Dendritic cell treated with granulocyte-macrophage colony-stimulating factor and Interleukin-4, amounts not matched to agents 40 ng/mL and 50 ng/mL, for 4 days (primary cell): ENCODE measurements at regions not wholly inside any gene's neighbourhood (a gene's known extent, or its start where the extent isn't known, plus 50 kb on each side); places are given as distances from the start of the nearest gene placed in this dataset.
"Not testable (repeated sequence)": the region's sequence is repeated elsewhere in the genome, so short reads cannot be mapped to it uniquely, and the experiment has no call there.

Experiments
- H3K27ac Mint-ChIP-seq: one replicate; pipeline ENCODE4 v1.8.0; 2022; ENCODE audit warnings: mild to moderate bottlenecking, mixed read lengths
- H3K27me3 Mint-ChIP-seq: one replicate; pipeline ENCODE4 v1.8.0; 2022; ENCODE audit warnings: mild to moderate bottlenecking, mixed read lengths
- H3K36me3 Mint-ChIP-seq: one replicate; pipeline ENCODE4 v1.8.0; 2022; ENCODE audit warnings: low read depth, mixed read lengths
- H3K4me1 Mint-ChIP-seq: one replicate; pipeline ENCODE4 v1.8.0; 2022; ENCODE audit warnings: low read depth, mixed read lengths
- H3K4me3 Mint-ChIP-seq: one replicate; pipeline ENCODE4 v1.8.0; 2022; ENCODE audit warnings: mild to moderate bottlenecking, moderate library complexity, mixed read lengths
- H3K9me3 Mint-ChIP-seq: one replicate; pipeline ENCODE4 v1.8.0; 2022; ENCODE audit warnings: mixed read lengths
- intact Hi-C: fragments of 100-400 bp; cut with micrococcal nuclease; formaldehyde crosslinking; loops from one replicate; pipeline ENCODE4 v1.15.0; 2022

DNA sequence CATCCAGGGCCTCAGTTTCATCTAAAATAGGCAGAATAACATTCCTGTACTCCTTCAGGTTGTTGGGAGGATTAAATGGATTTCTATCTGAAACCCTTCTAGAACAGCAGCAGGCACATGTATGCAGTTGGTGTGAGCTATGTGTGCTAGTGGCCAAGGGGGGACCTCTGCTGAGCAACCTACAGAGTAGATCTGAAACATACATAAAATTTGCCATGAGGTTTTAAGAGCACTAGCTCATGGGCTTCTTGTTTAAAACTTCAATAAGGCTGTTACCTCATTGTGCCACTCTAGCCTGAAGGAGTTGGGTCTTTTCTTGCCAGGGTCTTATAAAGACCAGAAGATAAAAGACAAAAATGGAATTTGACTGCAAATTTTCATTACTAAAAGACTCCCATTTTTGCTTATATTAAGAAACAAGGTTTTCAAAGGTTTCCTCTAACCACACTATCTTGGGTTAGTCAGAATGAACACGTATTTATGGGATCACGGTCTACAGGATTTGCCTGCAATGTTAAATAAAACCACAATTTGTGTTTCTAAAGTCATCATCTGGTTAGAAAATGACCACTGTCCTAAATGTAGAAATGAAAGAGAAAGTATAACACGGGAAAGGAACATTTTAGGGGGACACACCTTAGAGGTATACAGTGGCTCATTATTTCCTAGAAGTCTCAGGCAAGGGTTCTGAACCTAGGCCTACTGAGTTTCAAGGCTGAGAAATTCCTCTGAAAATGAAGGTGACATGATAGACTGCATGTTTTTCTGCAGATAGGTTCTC is 144.9 kb upstream of the OLIG3 start:
- H3K4me1 Mint-ChIP-seq: peaks cover 7% of the 10 kb centered on the region
- no peak overlapping the region for H3K4me3 Mint-ChIP-seq
- H3K27me3 Mint-ChIP-seq: peaks cover 4% of the 10 kb centered on the region
- H3K36me3 Mint-ChIP-seq: no peaks in the 10 kb centered on the region
- H3K9me3 Mint-ChIP-seq: no peaks in the 10 kb centered on the region
- intact Hi-C loops: loop anchor here (5.0 kb wide), 1 partner anchor 297 kb away; no protein-coding TSS in a partner anchor
- H3K27ac Mint-ChIP-seq: no peak overlapping the region

DNA sequence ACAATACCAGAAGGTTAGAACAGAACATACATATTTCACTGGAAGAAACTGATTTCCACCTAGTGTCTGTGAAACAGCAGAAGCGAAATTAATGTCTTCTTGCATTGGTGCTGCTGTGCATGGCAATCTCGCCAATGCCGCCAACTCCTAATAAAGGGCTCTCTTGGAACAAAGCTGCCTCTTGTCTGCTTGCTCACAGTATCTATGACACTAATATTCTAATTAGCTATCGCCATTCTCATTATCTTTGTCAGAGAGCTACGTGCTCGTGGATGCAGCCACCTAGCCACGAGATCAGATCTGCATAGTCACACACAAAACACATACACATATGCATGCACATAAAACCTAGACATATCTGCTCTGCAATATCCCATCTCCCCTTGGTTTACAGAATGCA is 145.9 kb upstream of the OLIG3 start:
- H3K4me3 Mint-ChIP-seq: no peak overlapping the region
- intact Hi-C loops: loop anchor here (2.0 to 10.0 kb wide), 4 partner anchors 315 to 671 kb away; no protein-coding TSS in a partner anchor

DNA sequence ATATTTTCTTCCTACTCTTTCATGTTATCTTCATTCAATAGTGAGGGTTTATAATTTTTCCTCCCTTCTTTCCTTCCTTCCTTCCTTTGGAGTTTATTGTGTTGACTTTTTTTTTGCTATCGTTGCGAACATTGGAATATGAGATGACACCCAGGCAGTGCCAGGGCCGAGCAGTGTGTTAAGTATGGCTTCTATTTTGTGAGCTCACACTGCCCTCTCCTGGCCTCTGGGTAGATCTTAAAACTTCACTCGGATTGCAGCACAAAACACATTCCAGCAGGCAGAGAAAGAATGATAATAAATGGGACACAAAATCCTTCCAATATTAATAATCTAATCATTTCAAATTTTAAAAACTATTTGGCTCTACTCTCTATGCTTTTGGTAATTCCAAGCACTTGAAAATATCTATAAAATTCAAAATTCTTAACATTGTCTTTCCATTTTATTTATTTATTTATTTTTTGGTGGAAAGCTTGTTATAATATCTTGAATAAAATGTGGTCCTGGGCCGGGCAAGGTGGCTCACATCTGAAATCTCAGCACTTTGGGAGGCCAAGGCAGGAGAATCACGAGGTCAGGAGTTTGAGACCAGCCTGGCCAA is 147.4 kb upstream of the OLIG3 start:
- H3K27ac Mint-ChIP-seq: no peak overlapping the region
- H3K4me3 Mint-ChIP-seq: no peak overlapping the region

More for the DNA sequence above, 145.9 kb upstream of the OLIG3 start:
- H3K4me1 Mint-ChIP-seq: peaks cover 7% of the 10 kb centered on the region
- no peak overlapping the region for H3K27ac Mint-ChIP-seq
- peaks cover 7% of the 10 kb centered on the region for H3K27me3 Mint-ChIP-seq
- H3K36me3 Mint-ChIP-seq: no peaks in the 10 kb centered on the region
- H3K9me3 Mint-ChIP-seq: no peaks in the 10 kb centered on the region

DNA sequence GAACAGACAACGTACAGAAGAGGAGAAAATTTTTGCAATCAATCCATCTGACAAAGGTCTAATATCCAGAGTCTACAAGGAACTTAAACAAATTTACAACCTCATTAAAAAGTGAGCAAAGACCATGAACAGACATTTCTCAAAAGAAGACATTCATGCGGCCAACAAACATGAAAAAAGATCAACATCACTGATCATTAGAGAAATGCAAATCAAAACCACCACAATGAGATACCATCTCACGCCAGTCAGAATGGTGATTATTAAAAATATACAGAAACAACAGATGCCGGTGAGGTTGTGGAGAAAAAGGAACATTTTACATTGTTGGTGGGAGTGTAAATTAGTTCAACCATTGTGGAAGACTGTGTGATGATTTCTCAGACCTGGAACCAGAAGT is 149.0 kb upstream of the OLIG3 start:
- intact Hi-C loops: loop anchor here (5.0 to 10.0 kb wide), 3 partner anchors 318 to 566 kb away; no protein-coding TSS in a partner anchor
- H3K4me1 Mint-ChIP-seq, H3K9me3 Mint-ChIP-seq, H3K36me3 Mint-ChIP-seq, H3K27ac Mint-ChIP-seq, H3K4me3 Mint-ChIP-seq, H3K27me3 Mint-ChIP-seq: not testable (repeated sequence)

More for the DNA sequence above, 147.4 kb upstream of the OLIG3 start:
- H3K36me3 Mint-ChIP-seq: no peaks in the 10 kb centered on the region
- H3K4me1 Mint-ChIP-seq: peaks cover 3% of the 10 kb centered on the region
- H3K9me3 Mint-ChIP-seq: no peaks in the 10 kb centered on the region
- H3K27me3 Mint-ChIP-seq: peaks cover 7% of the 10 kb centered on the region
- intact Hi-C loops: loop anchor here (1.0 to 10.0 kb wide), 6 partner anchors 317 to 673 kb away; no protein-coding TSS in a partner anchor

DNA sequence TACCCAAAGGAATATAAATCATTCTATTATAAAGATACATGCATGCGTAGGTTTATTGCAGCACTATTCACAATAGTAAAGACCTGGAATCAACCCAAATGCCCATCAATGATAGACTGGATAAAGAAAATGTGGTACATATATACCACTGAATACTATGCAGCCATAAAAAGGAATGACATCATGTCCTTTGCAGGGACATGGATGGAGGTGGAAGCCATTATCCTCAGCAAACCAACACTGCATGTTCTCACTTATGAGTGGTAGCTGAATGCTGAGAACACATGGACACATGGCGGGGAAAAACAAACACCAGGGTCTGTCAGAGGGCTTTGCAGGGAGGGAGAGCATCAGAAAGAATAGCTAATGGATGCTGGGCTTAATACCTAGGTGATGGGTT is 149.4 kb upstream of the OLIG3 start:
- H3K27me3 Mint-ChIP-seq: peaks cover 11% of the 10 kb centered on the region
- H3K36me3 Mint-ChIP-seq, H3K4me1 Mint-ChIP-seq, H3K4me3 Mint-ChIP-seq, H3K27ac Mint-ChIP-seq, H3K9me3 Mint-ChIP-seq: not testable (repeated sequence)
- intact Hi-C loops: loop anchor here (5.0 to 10.0 kb wide), 3 partner anchors 319 to 566 kb away; no protein-coding TSS in a partner anchor

DNA sequence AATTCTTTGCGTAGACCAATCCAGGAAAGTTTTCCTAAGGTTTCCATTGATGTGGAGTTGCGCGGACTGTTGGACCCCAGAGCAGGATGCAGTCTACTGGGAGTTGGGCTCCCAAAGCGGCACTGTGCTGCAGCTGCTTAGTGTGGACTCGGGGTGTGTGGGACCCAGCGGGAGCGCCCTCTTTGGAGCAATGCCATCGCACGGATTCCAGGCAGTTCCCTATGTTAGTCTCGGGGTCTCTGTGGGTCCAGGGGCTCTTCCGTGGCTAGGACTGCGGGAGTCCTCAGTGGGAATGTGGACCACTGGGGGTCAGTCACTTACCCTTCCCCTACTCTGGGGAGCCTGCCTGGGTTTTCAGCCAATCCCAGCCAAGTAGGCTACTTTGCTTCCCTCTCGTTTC is 151.7 kb upstream of the OLIG3 start:
- intact Hi-C loops: loop anchor here (10.0 kb wide), 1 partner anchor 321 kb away; no protein-coding TSS in a partner anchor
- Mint-ChIP-seq H3K9me3 (no peaks in the 10 kb centered on the region), H3K27ac (no peak overlapping the region), H3K4me3 (no peak overlapping the region), H3K4me1 (no peaks in the 10 kb centered on the region), H3K36me3 (no peaks in the 10 kb centered on the region), H3K27me3 (peaks cover 13% of the 10 kb centered on the region)

DNA sequence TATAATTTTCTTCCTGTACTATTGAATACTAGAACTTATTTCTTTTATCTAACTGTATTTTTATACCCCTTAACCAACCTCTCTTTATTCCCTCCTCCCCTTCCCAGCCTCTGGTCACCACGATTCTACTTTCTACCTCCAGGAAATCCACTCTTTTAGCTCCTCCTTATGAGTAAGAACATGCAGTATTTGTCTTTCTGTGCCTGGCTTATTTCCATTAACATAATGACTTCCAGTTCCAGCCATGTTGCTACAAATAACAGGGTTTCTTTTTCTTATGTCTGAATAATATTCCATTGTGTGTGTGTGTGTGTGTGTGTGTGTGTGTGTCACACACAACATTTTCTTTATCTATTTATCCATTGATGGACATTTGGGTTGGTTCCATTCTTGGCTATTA is 152.3 kb upstream of the OLIG3 start:
- Mint-ChIP-seq H3K27me3 (peaks cover 13% of the 10 kb centered on the region), H3K36me3 (no peaks in the 10 kb centered on the region), H3K4me1 (no peaks in the 10 kb centered on the region), H3K27ac (no peak overlapping the region), H3K9me3 (no peaks in the 10 kb centered on the region), H3K4me3 (no peak overlapping the region)
- intact Hi-C loops: loop anchor here (10.0 kb wide), 1 partner anchor 322 kb away; no protein-coding TSS in a partner anchor

DNA sequence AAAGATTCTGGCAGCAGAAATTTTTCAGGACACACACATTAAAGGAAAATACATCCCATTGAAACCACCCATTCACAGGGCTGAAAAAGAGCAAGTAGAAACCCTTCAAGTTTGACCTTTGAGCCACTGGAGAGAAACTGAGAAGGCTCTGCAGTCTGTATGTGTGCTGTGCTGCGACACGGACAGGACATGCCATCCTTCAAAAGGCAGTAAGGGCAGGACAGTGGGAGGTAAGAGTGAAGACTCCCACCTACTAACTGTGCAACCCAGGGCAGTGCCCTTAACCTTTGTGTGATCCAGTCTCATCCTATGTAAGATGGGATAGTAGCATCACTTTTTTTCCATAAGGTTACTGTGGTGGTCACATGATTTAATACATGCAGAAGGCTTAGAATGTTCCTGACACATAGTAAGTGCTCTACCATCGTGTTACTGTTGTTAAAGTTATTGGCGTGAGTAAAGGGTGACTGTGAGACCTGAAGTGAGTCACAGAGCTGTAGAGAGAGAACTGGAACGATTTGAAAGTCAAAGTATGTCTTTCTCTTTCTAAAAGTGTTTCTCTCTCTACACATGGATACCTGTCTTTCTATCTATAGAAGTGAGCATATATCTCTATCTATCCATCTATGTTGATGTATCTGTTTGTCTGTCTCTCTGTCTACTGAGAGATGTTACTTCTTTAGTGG is 153.7 kb upstream of the OLIG3 start:
- Mint-ChIP-seq H3K27ac (no peak overlapping the region), H3K27me3 (peaks cover 13% of the 10 kb centered on the region), H3K36me3 (no peaks in the 10 kb centered on the region), H3K4me1 (no peaks in the 10 kb centered on the region), H3K9me3 (peaks cover 3% of the 10 kb centered on the region), H3K4me3 (no peak overlapping the region)
- intact Hi-C loops: loop anchor here (10.0 kb wide), 1 partner anchor 323 kb away; no protein-coding TSS in a partner anchor

DNA sequence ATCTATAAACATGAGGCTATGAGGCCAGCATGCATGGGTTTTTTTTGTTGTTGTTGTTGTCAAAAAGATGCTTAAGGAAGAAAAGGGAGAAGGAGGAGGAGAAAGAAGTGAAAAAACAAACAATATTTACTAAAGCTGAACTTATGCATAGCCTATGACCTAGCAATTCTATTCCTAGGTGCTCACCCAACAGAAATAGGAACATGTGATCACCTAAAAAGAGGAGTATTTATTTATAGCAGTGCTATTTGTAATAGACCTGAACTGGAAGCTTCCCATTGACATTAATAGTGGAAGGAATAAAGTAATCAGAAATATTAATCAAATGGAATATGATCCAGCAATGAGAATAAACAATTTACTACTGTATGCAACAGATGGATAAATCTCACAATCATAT is 156.5 kb upstream of the OLIG3 start:
- H3K27ac Mint-ChIP-seq: no peak overlapping the region
- H3K27me3 Mint-ChIP-seq: peaks cover 6% of the 10 kb centered on the region
- no peak overlapping the region for H3K4me3 Mint-ChIP-seq
- H3K4me1 Mint-ChIP-seq: no peaks in the 10 kb centered on the region
- intact Hi-C loops: no loop called here
- H3K9me3 Mint-ChIP-seq: peaks cover 25% of the 10 kb centered on the region
- H3K36me3 Mint-ChIP-seq: no peaks in the 10 kb centered on the region

DNA sequence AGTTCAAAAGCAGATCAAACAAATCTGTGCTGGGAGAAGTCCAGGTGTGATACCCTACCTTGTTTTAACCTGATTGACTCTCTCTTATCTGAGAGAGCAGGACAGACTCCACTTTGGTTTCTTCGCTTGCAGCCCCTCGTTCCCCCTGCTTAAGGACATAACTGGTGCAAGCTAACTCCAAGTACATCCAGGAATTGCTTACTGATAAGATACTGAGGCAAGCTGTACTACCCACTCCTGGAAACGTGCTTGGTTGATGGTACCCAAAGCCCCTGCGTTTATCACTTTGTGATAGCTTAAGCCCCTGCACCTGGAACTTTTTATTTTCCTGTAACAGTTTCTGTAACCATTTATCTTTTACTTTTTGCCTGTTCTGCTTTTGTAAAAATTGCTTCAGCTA is 157.0 kb upstream of the OLIG3 start:
- Mint-ChIP-seq H3K36me3 (no peaks in the 10 kb centered on the region), H3K4me3 (no peak overlapping the region), H3K27ac (no peak overlapping the region), H3K27me3 (peaks cover 6% of the 10 kb centered on the region), H3K4me1 (no peaks in the 10 kb centered on the region), H3K9me3 (peaks cover 30% of the 10 kb centered on the region)
- intact Hi-C loops: no loop called here

DNA sequence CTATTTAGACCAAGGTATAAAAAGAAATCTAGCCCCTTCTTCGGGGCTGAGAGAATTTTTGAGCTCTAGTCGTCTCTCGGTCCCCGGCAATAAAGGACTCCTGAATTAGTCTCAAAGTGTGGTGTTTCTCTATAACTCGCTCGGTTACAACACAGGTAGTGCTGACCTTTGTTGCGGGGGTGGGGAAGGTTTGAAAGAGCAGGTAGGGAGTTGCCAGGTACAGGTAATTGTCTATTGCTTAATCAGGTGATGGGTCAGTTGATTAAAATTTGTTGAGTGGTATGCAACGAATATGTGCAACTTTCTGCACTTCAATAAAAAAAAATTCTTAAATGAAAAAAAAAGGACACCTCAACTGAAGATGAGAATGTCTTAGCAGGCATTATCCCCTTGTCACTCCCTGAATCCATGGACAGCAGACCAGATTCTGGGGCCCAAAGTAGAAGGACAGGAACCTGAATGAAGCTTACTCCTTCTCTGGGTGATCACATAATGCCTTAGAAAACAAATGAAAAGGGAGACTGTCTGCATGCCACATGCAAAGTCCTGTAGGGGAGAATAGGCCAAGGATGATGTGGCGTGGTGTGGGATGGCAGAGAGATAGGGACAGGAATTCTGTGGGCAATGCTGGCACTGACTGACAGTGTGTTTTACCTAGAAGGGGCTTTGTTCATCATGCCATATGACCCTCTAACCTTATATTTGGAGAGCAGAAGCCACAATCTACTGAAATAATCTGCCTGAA is 157.6 kb upstream of the OLIG3 start:
- H3K4me3 Mint-ChIP-seq: no peak overlapping the region
- no peaks in the 10 kb centered on the region for H3K4me1 Mint-ChIP-seq
- H3K27ac Mint-ChIP-seq: no peak overlapping the region
- peaks cover 30% of the 10 kb centered on the region for H3K9me3 Mint-ChIP-seq
- H3K36me3 Mint-ChIP-seq: no peaks in the 10 kb centered on the region
- H3K27me3 Mint-ChIP-seq: peaks cover 6% of the 10 kb centered on the region
- intact Hi-C loops: no loop called here

DNA sequence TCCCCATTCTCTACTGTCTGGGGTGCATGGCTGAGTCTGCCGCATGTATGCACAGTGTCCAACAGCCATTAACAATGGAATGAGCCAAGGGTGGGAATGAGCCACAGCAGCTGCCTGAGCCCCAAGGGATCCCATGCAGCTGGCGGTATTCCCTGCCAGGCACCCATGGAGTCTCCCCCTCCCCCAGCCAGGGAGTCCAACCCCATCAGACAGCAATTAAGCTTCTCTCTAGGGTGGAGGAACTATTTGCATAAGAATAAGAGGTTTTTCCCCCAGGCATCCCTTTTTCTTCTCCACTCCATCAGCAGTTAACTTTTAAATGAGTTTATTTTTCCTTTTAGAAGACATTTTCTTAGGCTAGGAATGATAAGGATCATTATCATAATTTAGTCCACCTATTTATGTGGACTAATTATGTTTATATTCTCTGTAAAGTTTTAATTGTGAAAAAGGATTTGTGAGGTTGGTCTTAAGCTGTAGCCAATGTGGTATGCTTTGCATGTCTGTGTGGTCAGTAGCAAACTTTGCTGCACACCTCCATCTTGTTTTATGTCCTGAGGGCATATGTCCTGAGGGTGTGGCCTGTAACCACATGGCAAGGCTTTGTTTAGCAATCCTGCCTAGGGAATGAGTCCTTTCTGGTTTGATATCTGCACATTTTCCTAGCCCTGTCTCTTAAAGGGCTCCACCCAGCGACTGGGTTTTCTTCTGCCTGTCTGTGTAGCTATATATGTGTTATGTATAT is 158.9 kb upstream of the OLIG3 start:
- Mint-ChIP-seq H3K9me3 (peaks cover 30% of the 10 kb centered on the region), H3K27ac (no peak overlapping the region), H3K27me3 (peaks cover 5% of the 10 kb centered on the region), H3K4me3 (no peak overlapping the region), H3K4me1 (no peaks in the 10 kb centered on the region), H3K36me3 (no peaks in the 10 kb centered on the region)
- intact Hi-C loops: no loop called here

DNA sequence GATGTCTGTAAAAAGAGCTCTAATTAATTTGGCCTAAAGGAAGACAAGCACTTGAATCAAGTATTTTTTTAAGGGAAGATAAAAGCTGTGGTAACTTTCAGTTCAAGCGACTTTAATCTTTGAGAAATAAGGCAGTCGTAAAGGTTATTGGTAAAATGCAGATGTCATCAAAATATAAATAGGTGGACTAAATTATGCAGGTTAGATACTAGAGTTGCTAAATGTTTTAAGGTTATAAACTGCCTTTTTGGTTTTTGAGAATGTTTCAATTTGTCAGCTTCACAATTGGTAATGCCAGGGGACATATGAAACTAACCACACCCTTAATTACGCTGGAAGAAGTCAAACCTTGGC is 159.5 kb upstream of the OLIG3 start:
- H3K4me1 Mint-ChIP-seq: no peaks in the 10 kb centered on the region
- peaks cover 1% of the 10 kb centered on the region for H3K27me3 Mint-ChIP-seq
- intact Hi-C loops: no loop called here
- H3K9me3 Mint-ChIP-seq: peaks cover 30% of the 10 kb centered on the region
- no peak overlapping the region for H3K4me3 Mint-ChIP-seq
- H3K36me3 Mint-ChIP-seq: no peaks in the 10 kb centered on the region
- no peak overlapping the region for H3K27ac Mint-ChIP-seq
